Epithelial cell of prostate (primary cell): ENCODE measurements at regions not wholly inside any gene's neighbourhood (a gene's known extent, or its start where the extent isn't known, plus 50 kb on each side); places are given as distances from the start of the nearest gene placed in this dataset.
"Not testable (repeated sequence)": the region's sequence is repeated elsewhere in the genome, so short reads cannot be mapped to it uniquely, and the experiment has no call there.

Experiments
- DNase-seq: peaks from one replicate; pipeline ENCODE4 v3.0.0-alpha.2; 2011; ENCODE audit warnings: low read depth, low spot score
- H3K27ac ChIP-seq: fragments of 450-650 bp; 2 replicates; pipeline ENCODE4 v1.5.1; 2017; ENCODE audit warnings: mild to moderate bottlenecking

DNA sequence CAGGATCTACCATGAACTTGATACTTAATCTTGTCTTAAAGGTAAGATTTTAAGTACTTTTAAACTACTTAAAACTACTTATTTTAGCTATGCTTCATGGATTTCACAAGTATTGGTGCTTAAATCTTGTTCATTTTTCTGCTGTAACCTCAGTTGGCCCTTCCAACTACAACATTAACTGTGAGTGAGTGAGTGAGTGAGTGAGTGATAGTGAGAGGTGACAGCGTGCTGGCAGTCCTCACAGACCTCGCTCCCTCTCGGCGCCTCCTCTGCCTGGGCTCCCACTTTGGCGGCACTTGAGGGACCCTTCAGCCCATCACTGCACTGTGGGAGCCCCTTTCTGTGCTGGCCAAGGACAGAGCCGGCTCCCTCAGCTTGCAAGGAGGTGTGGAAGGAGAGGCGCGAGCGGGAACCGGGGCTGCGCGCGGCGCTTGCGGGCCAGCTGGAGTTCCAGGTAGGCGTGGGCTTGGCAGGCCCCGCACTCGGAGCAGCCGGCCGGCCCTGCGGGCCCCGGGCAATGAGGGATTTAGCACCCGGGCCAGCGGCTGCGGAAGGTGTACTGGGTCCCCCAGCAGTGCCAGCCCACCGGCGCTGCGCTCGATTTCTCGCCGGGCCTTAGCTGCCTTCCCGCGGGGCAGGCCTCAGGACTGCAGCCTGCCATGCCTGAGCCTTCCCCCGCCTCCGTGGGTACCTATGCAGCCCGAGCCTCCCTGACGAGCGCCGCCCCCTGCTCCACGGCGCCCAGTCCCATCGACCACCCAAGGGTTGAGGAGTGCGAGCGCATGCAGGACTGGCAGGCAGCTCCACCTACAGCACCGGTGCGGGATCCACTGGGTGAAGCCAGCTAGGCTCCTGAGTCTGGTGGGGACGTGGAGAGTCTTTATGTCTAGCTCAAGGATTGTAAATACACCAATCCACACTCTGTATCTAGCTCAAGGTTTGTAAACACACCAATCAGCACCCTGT is 1558.6 kb upstream of the SEL1L start:
- H3K27ac ChIP-seq, DNase-seq: not testable (repeated sequence)

DNA sequence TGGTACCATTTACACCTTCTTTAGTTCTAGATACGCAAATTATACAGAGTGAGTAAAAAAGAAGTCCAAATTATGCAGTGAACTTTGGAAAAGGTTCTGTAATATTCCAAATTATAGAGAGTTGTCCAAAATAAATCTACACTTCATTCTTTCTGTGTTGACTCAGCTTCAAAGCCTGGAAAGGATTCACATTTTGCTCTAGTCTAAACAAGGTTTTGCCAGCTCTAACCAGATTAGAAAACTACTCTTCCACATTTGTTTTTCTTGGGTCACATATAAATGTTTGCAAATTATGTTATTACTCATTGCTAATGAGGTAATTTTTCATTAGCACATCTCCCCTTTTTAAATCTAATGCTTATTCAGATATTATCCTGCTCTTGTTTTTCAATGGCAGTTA is 1562.4 kb upstream of the SEL1L start:
- H3K27ac ChIP-seq: no peak overlapping the region
- DNase-seq: no peak

DNA sequence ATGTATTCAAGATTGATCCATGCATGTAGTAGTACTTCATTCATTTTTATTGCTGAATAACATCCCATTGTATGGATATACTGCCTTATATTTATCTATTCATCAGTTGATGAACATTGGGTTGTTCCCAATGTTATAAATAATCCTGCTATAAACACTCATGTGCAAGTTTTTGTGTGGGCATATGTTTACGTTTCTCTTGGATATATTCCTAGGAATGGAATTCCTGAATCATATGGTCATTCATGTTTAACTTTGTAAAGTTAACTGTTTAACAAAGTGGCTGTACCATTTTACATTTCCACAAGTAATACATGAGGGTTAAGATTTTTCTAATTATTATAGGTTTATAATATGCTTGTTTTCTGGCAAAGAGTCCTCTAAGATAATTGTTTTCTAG is 1568.2 kb upstream of the SEL1L start:
- H3K27ac ChIP-seq: no peak overlapping the region
- DNase-seq: no peak

DNA sequence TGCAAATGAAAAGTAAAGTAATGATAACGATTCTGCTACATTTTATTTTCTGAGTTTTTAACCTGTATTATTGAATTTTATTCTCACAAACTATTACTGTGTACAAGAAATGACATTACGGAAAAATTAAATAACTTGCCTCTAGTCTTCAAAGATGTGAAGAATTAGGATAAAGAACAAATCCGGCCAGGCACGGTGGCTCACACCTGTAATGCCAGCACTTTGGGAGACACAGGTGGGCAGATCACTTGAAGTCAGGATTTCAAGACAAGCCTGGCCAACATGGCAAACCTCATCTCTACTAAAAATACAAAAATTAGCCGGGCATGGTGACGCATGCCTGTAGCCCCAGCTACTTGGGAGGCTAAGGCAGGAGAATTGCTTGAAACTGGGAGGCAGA is 1584.4 kb upstream of the SEL1L start:
- no peak for DNase-seq

DNA sequence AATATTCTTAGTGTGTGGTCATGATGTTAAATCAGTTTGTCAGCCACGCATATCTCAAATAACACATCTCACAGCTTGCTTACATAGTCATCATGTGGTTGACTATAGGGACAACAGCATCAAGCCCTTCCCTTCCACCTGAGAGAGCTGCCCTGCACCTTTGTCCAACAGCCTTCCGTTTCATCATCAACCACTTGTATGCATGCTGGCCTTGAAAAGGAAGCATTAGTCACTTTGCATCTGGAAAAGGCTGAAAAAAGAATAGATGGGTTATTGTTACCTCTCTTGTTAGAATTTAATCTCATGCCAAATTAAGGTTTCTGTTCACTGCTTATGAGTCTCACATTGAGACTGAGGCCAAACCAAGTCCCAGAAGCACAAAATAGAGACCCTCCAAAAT is 1586.5 kb upstream of the SEL1L start:
- peak; percentile 3 for DNase-seq
- no peak overlapping the region for H3K27ac ChIP-seq

More for the DNA sequence above, 1584.4 kb upstream of the SEL1L start:
- no peak overlapping the region for H3K27ac ChIP-seq

DNA sequence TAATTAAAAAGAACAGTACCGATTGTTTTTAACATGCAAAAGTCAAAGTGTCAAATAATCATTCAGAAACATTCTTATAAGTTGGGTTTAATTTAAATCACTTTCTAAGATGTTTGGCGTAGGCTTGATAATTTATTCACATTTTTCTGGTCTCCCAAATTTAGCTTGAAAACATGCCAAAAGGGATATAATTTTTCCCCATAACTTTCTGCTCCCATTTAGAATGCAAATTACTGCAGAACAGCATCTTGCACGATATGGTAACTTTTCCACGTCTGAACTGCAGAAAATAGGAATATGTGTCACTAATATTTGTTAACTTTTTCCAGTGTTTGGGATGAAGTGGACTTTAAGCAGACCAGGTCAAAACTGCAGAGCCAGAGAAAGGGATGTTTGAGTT is 1592.4 kb upstream of the SEL1L start:
- H3K27ac ChIP-seq: no peak overlapping the region
- no peak for DNase-seq

DNA sequence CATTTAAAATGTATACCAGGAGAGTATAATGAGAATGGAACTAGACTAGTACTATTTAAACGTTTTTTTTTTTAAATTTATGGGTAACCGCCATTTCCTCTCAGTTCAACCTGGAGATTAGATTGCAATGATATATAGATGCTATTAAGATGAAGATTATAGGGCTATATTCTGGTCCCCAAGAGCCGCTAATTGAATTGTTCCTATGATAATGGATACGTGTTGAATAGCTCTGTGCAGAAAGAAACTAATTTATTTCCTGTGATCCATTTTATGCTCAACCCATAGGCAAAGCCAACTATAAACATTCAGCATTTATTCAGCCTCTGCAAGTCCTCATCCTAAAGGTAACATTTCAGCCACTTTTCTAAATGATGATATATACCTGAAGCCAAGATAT is 1595.1 kb upstream of the SEL1L start:
- H3K27ac ChIP-seq: no peak overlapping the region
- no peak for DNase-seq

DNA sequence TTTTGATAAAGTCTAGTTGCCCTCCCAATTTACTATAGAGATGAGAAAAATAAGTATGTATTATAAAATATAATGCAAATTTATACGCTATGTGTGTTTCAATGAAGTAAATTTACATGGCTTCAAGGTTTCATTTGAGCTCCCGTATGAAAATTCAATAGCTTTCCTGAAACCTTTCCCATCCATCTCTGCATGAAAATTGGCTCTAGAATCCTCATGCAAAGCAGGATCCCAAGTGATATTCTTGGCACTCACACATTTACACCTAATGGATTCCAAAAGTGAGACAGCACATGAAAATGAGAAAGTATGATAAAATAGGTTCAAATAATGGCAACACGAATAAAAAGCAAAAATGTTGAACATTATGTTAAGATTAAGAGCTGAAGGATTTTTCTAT is 1595.8 kb upstream of the SEL1L start:
- H3K27ac ChIP-seq: no peak overlapping the region
- no peak for DNase-seq

DNA sequence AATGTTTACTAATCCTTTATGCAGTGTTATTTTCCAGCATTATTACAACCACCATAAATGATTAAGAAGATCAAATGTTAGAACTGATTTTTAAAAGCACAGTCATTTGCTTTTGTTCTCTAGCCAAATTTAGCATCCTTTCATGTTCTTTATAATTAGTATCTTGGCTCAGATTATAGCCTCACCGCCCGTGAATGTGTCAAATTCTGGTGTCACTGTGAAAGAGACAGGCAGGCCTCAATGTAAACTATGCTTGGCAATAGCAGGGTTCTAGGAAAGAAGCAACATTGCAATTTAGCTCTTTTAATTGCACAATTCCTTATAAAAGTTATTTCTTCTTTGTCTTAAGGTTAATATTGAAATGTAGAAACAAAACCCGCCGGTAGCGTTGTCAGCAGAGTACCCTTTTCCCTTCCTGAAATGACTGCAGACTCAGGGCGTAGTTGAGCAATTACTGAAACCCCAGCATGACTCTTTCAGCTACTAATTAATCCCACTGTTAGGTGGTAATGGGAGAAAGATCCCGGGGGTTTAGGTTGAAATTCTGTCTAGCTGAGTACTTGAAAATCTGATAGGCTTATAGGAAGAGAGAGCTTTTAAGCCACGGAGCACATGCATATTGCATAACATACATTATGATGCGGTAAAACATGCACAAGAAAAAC is 1600.5 kb upstream of the SEL1L start:
- no peak for DNase-seq
- H3K27ac ChIP-seq: no peak overlapping the region

DNA sequence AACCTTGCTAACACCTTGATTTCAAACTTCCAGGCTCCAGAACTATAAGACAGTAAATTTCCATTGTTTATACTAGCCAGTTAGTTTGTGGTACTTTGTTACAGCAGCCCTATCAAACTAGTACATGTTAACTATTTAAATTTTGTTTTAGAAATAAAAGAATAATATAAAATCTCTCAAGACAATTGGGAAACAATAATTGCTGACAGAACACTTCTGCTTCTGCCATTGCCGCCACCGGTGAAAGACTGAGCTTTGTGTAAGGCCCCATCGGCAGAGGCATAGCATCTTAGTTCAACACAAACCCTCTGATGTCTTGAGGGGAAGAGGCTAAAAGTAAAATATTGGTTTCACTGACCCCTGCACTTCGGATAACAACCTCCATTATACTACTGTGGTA is 1607.1 kb upstream of the SEL1L start:
- DNase-seq: no peak
- H3K27ac ChIP-seq: no peak overlapping the region

DNA sequence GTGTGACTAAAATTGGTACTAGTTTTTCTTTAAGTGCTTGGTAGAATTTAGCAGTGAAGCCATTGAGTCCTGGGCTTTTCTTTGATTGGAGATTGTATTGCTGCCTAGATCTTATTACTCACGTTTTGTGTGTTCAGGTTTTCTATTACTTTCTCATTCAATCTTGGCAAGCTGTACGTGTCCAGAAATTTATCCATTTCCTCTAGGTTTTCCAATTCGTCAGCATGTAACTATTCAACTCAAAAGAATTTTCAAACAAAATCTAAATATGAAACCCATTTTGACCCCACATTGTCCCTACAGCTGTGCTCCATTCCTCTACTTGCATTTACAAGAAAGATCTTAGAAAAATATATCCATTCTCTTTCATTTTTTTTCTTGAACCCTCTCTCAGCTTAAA is 1613.4 kb upstream of the SEL1L start:
- no peak overlapping the region for H3K27ac ChIP-seq
- no peak for DNase-seq

DNA sequence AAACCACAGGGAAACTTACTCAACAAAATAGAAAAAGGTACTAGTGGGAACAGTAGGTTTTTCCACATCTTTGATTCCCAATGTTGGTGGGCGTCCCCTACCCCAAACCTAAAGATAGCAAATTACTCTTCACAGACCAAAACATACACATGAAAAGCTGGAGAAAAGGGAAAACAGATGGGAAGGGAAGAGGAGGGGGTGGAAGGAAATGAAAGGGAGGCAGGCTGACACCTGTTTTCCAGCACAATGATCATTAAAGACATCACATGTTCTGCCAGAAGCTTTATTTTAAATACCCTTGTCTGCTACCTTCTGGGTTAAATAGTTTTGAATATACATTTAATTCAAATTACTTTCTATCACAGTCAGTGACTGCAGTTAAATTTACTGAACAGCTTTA is 1617.9 kb upstream of the SEL1L start:
- no peak overlapping the region for H3K27ac ChIP-seq
- DNase-seq: no peak

DNA sequence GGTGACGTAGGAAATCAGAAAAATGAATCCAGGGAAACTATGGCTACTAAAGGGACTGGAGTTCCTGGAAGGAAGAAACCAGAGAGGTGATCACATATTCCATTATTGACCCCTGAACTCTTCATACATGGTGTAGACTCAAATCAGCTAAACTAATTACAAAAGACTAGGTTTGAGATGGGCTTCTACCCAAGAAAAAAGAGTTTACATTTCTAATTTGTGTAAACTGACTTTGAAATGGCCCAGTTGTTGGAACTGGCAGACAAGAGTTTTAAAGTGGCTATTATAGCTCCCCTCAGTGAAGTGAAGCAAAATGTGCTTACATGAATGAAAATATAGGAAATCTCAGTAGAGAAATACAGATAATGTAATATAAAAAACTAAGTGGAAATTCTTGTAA is 1619.4 kb upstream of the SEL1L start:
- H3K27ac ChIP-seq: no peak overlapping the region
- DNase-seq: no peak

DNA sequence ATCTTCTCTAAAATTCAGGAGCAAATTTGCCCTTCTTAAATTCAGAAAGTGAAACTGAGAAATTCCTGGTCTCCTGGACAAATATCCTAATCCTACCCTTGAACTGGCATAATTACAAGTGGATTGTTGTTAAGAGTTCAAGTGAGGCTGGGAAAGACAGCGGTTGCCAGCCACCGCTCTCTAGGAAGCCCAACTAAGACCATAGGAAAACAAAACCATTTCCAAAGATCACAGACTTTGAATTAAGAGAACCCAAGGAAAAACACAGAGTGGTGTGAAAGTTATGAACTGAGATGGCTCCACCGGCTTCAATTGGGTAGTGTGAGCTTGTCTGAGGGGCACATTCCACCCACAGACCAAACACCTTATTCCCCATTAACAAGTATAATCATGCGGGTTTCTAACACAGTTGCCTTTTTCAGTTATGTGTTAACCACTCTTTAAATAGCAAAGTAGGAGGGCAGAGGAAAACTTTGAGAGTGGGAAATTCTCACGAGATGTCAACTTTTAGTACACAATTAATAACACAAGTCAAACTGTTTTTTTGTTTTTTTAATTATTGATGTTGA is 1628.8 kb upstream of the SEL1L start:
- DNase-seq: no peak
- no peak overlapping the region for H3K27ac ChIP-seq

DNA sequence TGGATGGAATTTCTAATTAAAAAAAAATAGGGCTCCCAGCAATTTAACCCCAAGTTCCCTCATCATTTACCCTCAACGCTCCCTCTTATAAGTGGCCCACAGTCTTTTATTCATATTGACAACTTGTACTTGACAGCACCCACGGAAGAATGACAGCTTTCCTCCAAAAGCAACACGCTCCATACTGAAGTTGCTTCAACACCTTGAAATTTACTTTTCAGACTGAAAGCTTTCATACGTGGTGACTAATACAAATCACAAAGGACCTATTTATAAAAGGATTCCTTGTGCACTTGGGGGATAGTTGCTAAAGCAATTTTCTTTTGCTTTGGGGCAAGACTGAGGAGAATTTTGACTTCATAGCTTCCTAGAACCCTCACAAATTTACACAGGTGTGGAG is 1629.4 kb upstream of the SEL1L start:
- H3K27ac ChIP-seq: no peak overlapping the region
- no peak for DNase-seq

DNA sequence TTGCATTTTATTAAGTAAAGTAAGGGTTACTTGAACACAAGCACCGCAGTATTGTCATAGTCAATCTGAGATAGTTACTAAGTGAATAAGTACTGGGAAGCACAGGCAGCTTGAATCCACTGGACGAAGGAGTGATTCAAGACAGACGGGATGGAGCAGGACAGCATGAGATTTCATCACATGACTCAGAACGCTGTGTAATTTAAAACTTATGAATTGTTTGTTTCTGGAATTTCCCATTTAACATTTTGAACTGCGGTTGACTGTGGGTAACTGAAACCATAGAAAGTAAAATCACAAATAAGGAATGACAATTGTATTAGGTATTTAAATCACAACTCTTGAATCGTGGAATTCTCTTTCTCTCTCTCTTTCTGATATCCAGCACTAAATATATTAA is 1630.4 kb upstream of the SEL1L start:
- DNase-seq: no peak
- H3K27ac ChIP-seq: peak overlapping the region; percentile 7

DNA sequence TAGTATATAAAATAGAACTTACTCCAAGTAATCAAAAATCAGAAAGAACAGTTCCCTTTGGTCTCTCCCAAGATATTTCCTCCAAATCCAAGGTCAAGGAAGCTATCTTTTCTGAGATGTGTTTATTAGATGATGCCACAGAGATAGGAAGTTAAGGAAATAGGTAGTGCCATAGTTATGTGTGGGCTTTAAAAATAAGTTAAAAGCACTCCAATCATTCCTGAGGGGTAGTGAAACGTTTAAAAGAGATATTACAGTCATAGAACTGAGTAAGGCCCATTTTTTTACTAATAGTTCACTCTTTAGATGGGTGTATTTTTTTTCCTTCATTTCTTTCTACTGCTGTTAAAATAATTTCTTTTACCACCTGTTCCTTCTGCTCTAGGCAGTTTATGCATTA is 1630.9 kb upstream of the SEL1L start:
- no peak for DNase-seq
- peak overlapping the region; percentile 7 for H3K27ac ChIP-seq

DNA sequence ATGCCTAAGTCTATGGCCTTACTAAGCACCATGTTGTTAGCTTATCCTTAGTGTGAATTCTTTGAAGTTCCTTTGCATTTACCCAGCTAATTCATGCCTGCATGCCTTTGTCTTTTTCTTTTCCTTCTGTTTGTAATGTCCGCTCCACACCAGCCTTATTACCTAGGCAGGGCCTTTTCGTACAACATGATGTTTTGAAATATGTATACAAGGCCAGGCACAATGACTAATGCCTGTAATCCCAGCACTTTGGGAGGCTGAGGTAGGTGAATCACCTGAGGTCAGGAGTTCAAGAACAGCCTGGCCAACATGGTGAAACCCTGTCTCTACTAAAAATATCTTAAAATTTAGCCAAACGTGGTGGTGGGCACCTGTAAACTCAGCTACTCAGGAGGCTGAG is 1636.5 kb upstream of the SEL1L start:
- H3K27ac ChIP-seq: no peak overlapping the region

DNA sequence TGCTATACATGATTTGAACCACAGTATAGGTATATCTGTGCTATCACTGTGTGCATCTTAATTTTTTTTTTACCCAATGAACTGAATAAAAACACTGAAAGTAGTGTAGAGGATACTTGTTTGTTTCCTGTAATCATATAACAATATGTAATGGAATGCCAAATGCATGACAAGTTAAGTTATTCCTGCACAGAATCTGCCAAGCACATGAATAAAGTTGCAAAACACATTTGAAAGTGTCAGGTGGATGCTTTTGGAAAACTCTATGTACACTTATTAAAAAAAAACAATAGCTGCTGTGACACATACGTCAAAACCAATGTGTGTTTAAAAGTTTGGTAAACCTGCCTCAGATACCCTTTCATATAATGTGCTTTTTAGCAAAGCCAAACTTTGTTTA is 1638.1 kb upstream of the SEL1L start:
- no peak for DNase-seq
- H3K27ac ChIP-seq: no peak overlapping the region

More for the DNA sequence above, 1636.5 kb upstream of the SEL1L start:
- DNase-seq: no peak

DNA sequence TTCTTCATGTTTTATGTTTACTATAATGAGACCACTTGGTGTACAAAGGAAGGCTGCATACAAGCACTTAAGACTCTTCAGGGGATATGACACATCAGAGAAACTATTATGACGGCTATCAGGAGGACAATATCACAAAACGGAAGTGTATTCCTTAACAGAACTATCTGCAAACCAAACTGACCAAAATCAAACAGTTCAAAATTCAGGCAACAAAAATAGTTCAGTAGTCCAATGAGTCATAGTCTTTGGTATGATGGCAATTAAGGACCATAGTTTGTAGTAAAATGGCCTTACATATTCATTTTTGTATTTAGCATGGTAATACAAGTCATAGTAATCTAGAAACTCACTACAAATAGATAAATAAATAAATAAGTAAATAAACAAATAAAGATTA is 1638.7 kb upstream of the SEL1L start:
- H3K27ac ChIP-seq: no peak overlapping the region
- no peak for DNase-seq

DNA sequence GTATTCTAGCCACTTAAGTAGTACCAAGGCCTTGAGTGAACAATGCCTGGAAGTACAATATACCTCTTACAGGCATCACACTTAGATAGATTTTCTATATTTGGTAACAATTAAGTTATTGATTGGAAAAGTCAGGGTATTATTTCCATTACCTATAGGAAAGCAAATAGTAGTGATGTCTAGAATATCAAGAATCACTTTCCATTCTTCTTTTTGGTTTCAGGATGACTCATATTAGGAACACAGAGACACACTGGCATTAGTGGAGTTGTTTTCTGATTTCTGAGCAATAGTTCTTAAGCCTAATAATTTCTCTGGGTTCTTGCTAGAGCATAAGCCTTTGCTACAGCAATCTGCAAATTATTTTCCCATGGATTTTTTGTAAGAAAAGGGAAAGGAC is 1640.0 kb upstream of the SEL1L start:
- no peak overlapping the region for H3K27ac ChIP-seq
- DNase-seq: no peak
